BLaER1 treated with 17β-estradiol and CSF1 and Interleukin-3, amounts not matched to agents 10 nM and 100 nM (cell line): ENCODE measurements at regions not wholly inside any gene's neighbourhood (a gene's known extent, or its start where the extent isn't known, plus 50 kb on each side); places are given as distances from the start of the nearest gene placed in this dataset.
"Not testable (repeated sequence)": the region's sequence is repeated elsewhere in the genome, so short reads cannot be mapped to it uniquely, and the experiment has no call there.

Source experiments
- H3K27ac ChIP-seq, 11 experiments: shearing (Covaris generic); formaldehyde crosslinking; 2 replicates each; pipeline ENCODE4 v1.8.1; 2022
- H3K27me3 ChIP-seq, 11 experiments: shearing (Covaris generic); formaldehyde crosslinking; 2 replicates each; pipeline ENCODE4 v1.8.1; 2022
- H3K36me3 ChIP-seq, 11 experiments: shearing (Covaris generic); formaldehyde crosslinking; 2 replicates each; pipeline ENCODE4 v1.8.1; 2022
- H3K4me1 ChIP-seq, 10 experiments: shearing (Covaris generic); formaldehyde crosslinking; 2 replicates each; pipeline ENCODE4 v1.8.1; 2022
- H3K4me2 ChIP-seq, 11 experiments: shearing (Covaris generic); formaldehyde crosslinking; 2 replicates each; pipeline ENCODE4 v1.8.1; 2022
- H3K4me3 ChIP-seq, 10 experiments: shearing (Covaris generic); formaldehyde crosslinking; 2 replicates each; pipeline ENCODE4 v1.8.1; 2022
- H3K9ac ChIP-seq, 11 experiments: shearing (Covaris generic); formaldehyde crosslinking; 2 replicates each; pipeline ENCODE4 v1.8.1; 2022
- H3K9me3 ChIP-seq, 11 experiments: shearing (Covaris generic); formaldehyde crosslinking; replicated peaks in 1 of 11; 2 replicates each; pipeline ENCODE4 v1.8.1; 2022
- H4K20me1 ChIP-seq, 11 experiments: shearing (Covaris generic); formaldehyde crosslinking; 2 replicates each; pipeline ENCODE4 v1.8.1; 2022
- Cebpa-rat ChIP-seq, 11 experiments: shearing (Covaris generic); IDR thresholded peaks; 2 replicates each; pipeline ENCODE4 v1.8.1; 2022

- H3K36me3 ChIP-seq, result no peaks in the 10 kb centered on the region
- no peaks in the 10 kb centered on the region for H4K20me1 ChIP-seq
- H3K4me1 ChIP-seq, result no peaks in the 10 kb centered on the region
- no peak for TF ChIP-seq Cebpa-rat (IDR thresholded peaks at IDR 0.05)
- H3K27me3 ChIP-seq, result no peaks in the 10 kb centered on the region
- no peak overlapping the region for H3K4me2 ChIP-seq
- H3K4me3 ChIP-seq, result no peak overlapping the region
- peaks cover 0 to 4% (median 0%) of the 10 kb centered on the region in 11 experiments; a peak in 1 of 22 replicates for H3K9me3 ChIP-seq
- no peak overlapping the region for H3K27ac ChIP-seq
- no peak overlapping the region for H3K9ac ChIP-seq
Measured at GRCh38 chr2:106339609-106340008, 128.6 kb downstream of the RGPD3 start.

- Histone ChIP-seq H4K20me1 (no peaks in the 10 kb centered on the region), H3K4me3 (no peak overlapping the region)
Measured at GRCh38 chr2:106339132-106339531, 129.1 kb downstream of the RGPD3 start.

GRCh38 chr2:106338043-106338442, 130.2 kb downstream of the RGPD3 start:
- H3K4me3 ChIP-seq, result no peak overlapping the region
- TF ChIP-seq Cebpa-rat (IDR thresholded peaks at IDR 0.05), result no peak
- H3K9me3 ChIP-seq, result peaks cover 0 to 13% (median 10%) of the 10 kb centered on the region in 11 experiments; a peak in 16 of 22 replicates
- H3K36me3 ChIP-seq, result no peaks in the 10 kb centered on the region
- no peaks in the 10 kb centered on the region for H3K4me1 ChIP-seq
- H3K4me2 ChIP-seq, result no peak overlapping the region
- no peaks in the 10 kb centered on the region for H4K20me1 ChIP-seq
- no peaks in the 10 kb centered on the region for H3K27me3 ChIP-seq
- H3K27ac ChIP-seq, result no peak overlapping the region
- no peak overlapping the region for H3K9ac ChIP-seq

More at GRCh38 chr2:106339132-106339531, 129.1 kb downstream of the RGPD3 start:
- no peak for TF ChIP-seq Cebpa-rat (IDR thresholded peaks at IDR 0.05)
- Histone ChIP-seq H3K27ac (no peak overlapping the region), H3K27me3 (no peaks in the 10 kb centered on the region), H3K9ac (no peak overlapping the region), H3K4me2 (no peak overlapping the region), H3K4me1 (no peaks in the 10 kb centered on the region), H3K36me3 (no peaks in the 10 kb centered on the region), H3K9me3 (peaks cover 0 to 2% (median 0%) of the 10 kb centered on the region in 11 experiments; a peak in 4 of 22 replicates)

GRCh38 chr2:106336737-106337136, 131.5 kb downstream of the RGPD3 start:
- H3K27ac ChIP-seq, result no peak overlapping the region
- no peaks in the 10 kb centered on the region for H3K36me3 ChIP-seq
- H3K9ac ChIP-seq, result no peak overlapping the region
- H3K4me3 ChIP-seq, result no peak overlapping the region
- peaks cover 0 to 19% (median 12%) of the 10 kb centered on the region in 11 experiments; a peak in 16 of 22 replicates for H3K9me3 ChIP-seq
- H3K4me2 ChIP-seq, result no peak overlapping the region
- H3K27me3 ChIP-seq, result no peaks in the 10 kb centered on the region
- no peak for TF ChIP-seq Cebpa-rat (IDR thresholded peaks at IDR 0.05)
- no peaks in the 10 kb centered on the region for H4K20me1 ChIP-seq
- H3K4me1 ChIP-seq, result peaks cover 0 to 8% (median 0%) of the 10 kb centered on the region in 10 experiments; a peak in 3 of 20 replicates

GRCh38 chr2:106336108-106336507, 132.1 kb downstream of the RGPD3 start:
- H3K9ac ChIP-seq, result no peak overlapping the region
- peaks cover 0 to 23% (median 12%) of the 10 kb centered on the region in 11 experiments; a peak in 16 of 22 replicates for H3K9me3 ChIP-seq
- H3K4me2 ChIP-seq, result no peak overlapping the region
- no peak for TF ChIP-seq Cebpa-rat (IDR thresholded peaks at IDR 0.05)
- no peaks in the 10 kb centered on the region for H4K20me1 ChIP-seq
- H3K4me3 ChIP-seq, result no peak overlapping the region
- H3K36me3 ChIP-seq, result no peaks in the 10 kb centered on the region
- no peaks in the 10 kb centered on the region for H3K27me3 ChIP-seq
- peaks cover 0 to 12% (median 0%) of the 10 kb centered on the region in 10 experiments; a peak in 3 of 20 replicates for H3K4me1 ChIP-seq
- no peak overlapping the region for H3K27ac ChIP-seq

GRCh38 chr2:106334802-106335201, 133.4 kb downstream of the RGPD3 start:
- Histone ChIP-seq H3K4me2 (no peak overlapping the region), H4K20me1 (no peaks in the 10 kb centered on the region), H3K27me3 (no peaks in the 10 kb centered on the region), H3K4me1 (peaks cover 0 to 18% (median 0%) of the 10 kb centered on the region in 10 experiments; a peak in 4 of 20 replicates), H3K4me3 (no peak overlapping the region), H3K9me3 (peaks cover 0 to 36% (median 12%) of the 10 kb centered on the region in 11 experiments; a peak in 17 of 22 replicates), H3K9ac (no peak overlapping the region), H3K27ac (no peak overlapping the region), H3K36me3 (no peaks in the 10 kb centered on the region)
- no peak for TF ChIP-seq Cebpa-rat (IDR thresholded peaks at IDR 0.05)

GRCh38 chr2:106333253-106333873, 134.8 kb downstream of the RGPD3 start:
- peaks cover 0 to 18% (median 0%) of the 10 kb centered on the region in 10 experiments; a peak in 4 of 20 replicates for H3K4me1 ChIP-seq
- not testable (repeated sequence) for H3K36me3 ChIP-seq, H3K27me3 ChIP-seq, H4K20me1 ChIP-seq, H3K27ac ChIP-seq, H3K4me3 ChIP-seq, H3K4me2 ChIP-seq, H3K9ac ChIP-seq
- peaks cover 0 to 46% (median 12%) of the 10 kb centered on the region in 11 experiments; a peak in 17 of 22 replicates for H3K9me3 ChIP-seq

GRCh38 chr2:106332054-106332453, 136.2 kb downstream of the RGPD3 start:
- H3K27ac ChIP-seq, result no peak overlapping the region; a peak in 1 of 22 replicates
- no peaks in the 10 kb centered on the region for H3K27me3 ChIP-seq
- H3K4me3 ChIP-seq, result no peak overlapping the region
- H3K4me2 ChIP-seq, result peak overlapping the region in 1 of 11 experiments; percentile 35; a peak in 1 of 22 replicates
- H4K20me1 ChIP-seq, result no peaks in the 10 kb centered on the region
- no peaks in the 10 kb centered on the region for H3K36me3 ChIP-seq
- H3K9me3 ChIP-seq, result peaks cover 0 to 46% (median 12%) of the 10 kb centered on the region in 11 experiments; a peak in 17 of 22 replicates
- no peak for TF ChIP-seq Cebpa-rat (IDR thresholded peaks at IDR 0.05)
- no peak overlapping the region for H3K9ac ChIP-seq
- peaks cover 0 to 18% (median 0%) of the 10 kb centered on the region in 10 experiments; a peak in 4 of 20 replicates for H3K4me1 ChIP-seq

- H3K4me3 ChIP-seq, H3K36me3 ChIP-seq, H4K20me1 ChIP-seq, H3K27me3 ChIP-seq, H3K9ac ChIP-seq: not testable (repeated sequence)
- Histone ChIP-seq H3K27ac (peak overlapping the region in 3 of 11 experiments; percentile 18 to 36 (median 25); a peak in 3 of 22 replicates), H3K4me2 (peak overlapping the region in 2 of 11 experiments; percentile 33 to 45; a peak in 2 of 22 replicates), H3K4me1 (peaks cover 0 to 18% (median 0%) of the 10 kb centered on the region in 10 experiments; a peak in 4 of 20 replicates), H3K9me3 (peaks cover 0 to 46% (median 12%) of the 10 kb centered on the region in 11 experiments; a peak in 17 of 22 replicates)
Measured at GRCh38 chr2:106330384-106331261, 136.5 kb upstream of the UXS1 start.
